IPS-20b (cell line): ENCODE measurements at regions not wholly inside any gene's neighbourhood (a gene's known extent, or its start where the extent isn't known, plus 50 kb on each side); places are given as distances from the start of the nearest gene placed in this dataset.
"Not testable (repeated sequence)": the region's sequence is repeated elsewhere in the genome, so short reads cannot be mapped to it uniquely, and the experiment has no call there.

Experiments
- H3K27ac ChIP-seq: one replicate; pipeline ENCODE4 v1.5.1; 2013; ENCODE audit warnings: low read length
- H3K27me3 ChIP-seq: 2 replicates; pipeline ENCODE4 v1.6.1; 2013; ENCODE audit warnings: mild to moderate bottlenecking, low read length, inconsistent platforms; ENCODE audit not compliant: insufficient read depth
- H3K36me3 ChIP-seq: 2 replicates; pipeline ENCODE4 v1.6.1; 2013; ENCODE audit warnings: low read depth, mild to moderate bottlenecking, inconsistent platforms, low read length, moderate library complexity; ENCODE audit not compliant: insufficient read depth
- H3K4me1 ChIP-seq: 2 replicates; pipeline ENCODE4 v1.6.1; 2013; ENCODE audit warnings: mild to moderate bottlenecking, control low read depth, inconsistent platforms, low read length, moderate library complexity; ENCODE audit not compliant: insufficient read depth
- H3K4me3 ChIP-seq: 2 replicates; pipeline ENCODE4 v1.5.1; 2013; ENCODE audit warnings: mild to moderate bottlenecking, low read length, inconsistent platforms
- H3K9ac ChIP-seq: 2 replicates; pipeline ENCODE4 v1.6.1; 2013; ENCODE audit warnings: low read depth, mild to moderate bottlenecking, inconsistent platforms, low read length, moderate library complexity
- H3K9me3 ChIP-seq: 2 replicates; pipeline ENCODE4 v1.6.1; 2013; ENCODE audit warnings: mild to moderate bottlenecking, low read depth, low read length, inconsistent platforms; ENCODE audit not compliant: insufficient read depth

- Histone ChIP-seq H3K9me3 (no peaks in the 10 kb centered on the region), H3K27me3 (no peaks in the 10 kb centered on the region), H3K4me3 (no peak overlapping the region), H3K4me1 (no peaks in the 10 kb centered on the region), H3K9ac (no peak overlapping the region), H3K36me3 (no peaks in the 10 kb centered on the region), H3K27ac (no peak overlapping the region)
Measured at GRCh38 chr4:147104768-147105167, 159.1 kb upstream of the TTC29 start.

GRCh38 chr4:147108409-147108808, 162.7 kb upstream of the TTC29 start:
- Histone ChIP-seq H3K27ac (no peak overlapping the region), H3K36me3 (no peaks in the 10 kb centered on the region), H3K9me3 (no peaks in the 10 kb centered on the region), H3K4me3 (no peak overlapping the region), H3K9ac (no peak overlapping the region), H3K27me3 (no peaks in the 10 kb centered on the region), H3K4me1 (no peaks in the 10 kb centered on the region)

- H3K27me3 ChIP-seq, result no peaks in the 10 kb centered on the region
- H3K4me3 ChIP-seq, result no peak overlapping the region
- no peaks in the 10 kb centered on the region for H3K36me3 ChIP-seq
- no peak overlapping the region for H3K9ac ChIP-seq
- H3K27ac ChIP-seq, result no peak overlapping the region
- H3K9me3 ChIP-seq, result no peaks in the 10 kb centered on the region
- no peaks in the 10 kb centered on the region for H3K4me1 ChIP-seq
Measured at GRCh38 chr4:147109800-147110199, 164.1 kb upstream of the TTC29 start.

- no peaks in the 10 kb centered on the region for H3K36me3 ChIP-seq
- H3K9ac ChIP-seq, result no peak overlapping the region
- H3K4me1 ChIP-seq, result no peaks in the 10 kb centered on the region
- no peaks in the 10 kb centered on the region for H3K9me3 ChIP-seq
- H3K27me3 ChIP-seq, result no peaks in the 10 kb centered on the region
- no peak overlapping the region for H3K4me3 ChIP-seq
- H3K27ac ChIP-seq, result no peak overlapping the region
Measured at GRCh38 chr4:147110473-147111367, 165.1 kb upstream of the TTC29 start.

GRCh38 chr4:147112196-147112595, 166.5 kb upstream of the TTC29 start:
- H3K9ac ChIP-seq, H3K9me3 ChIP-seq, H3K36me3 ChIP-seq, H3K27me3 ChIP-seq, H3K4me3 ChIP-seq, H3K4me1 ChIP-seq, H3K27ac ChIP-seq: not testable (repeated sequence)

- H3K36me3 ChIP-seq, result no peaks in the 10 kb centered on the region
- no peak overlapping the region for H3K4me3 ChIP-seq
- no peak overlapping the region for H3K27ac ChIP-seq
Measured at GRCh38 chr4:147117431-147117830, 171.8 kb upstream of the TTC29 start.

GRCh38 chr4:147118528-147118927, 172.9 kb upstream of the TTC29 start:
- no peaks in the 10 kb centered on the region for H3K36me3 ChIP-seq
- no peak overlapping the region for H3K9ac ChIP-seq
- no peak overlapping the region for H3K4me3 ChIP-seq
- no peaks in the 10 kb centered on the region for H3K9me3 ChIP-seq
- no peak overlapping the region for H3K27ac ChIP-seq
- no peaks in the 10 kb centered on the region for H3K4me1 ChIP-seq
- H3K27me3 ChIP-seq, result no peaks in the 10 kb centered on the region

More at GRCh38 chr4:147117431-147117830, 171.8 kb upstream of the TTC29 start:
- H3K9ac ChIP-seq, result no peak overlapping the region
- H3K4me1 ChIP-seq, result no peaks in the 10 kb centered on the region
- no peaks in the 10 kb centered on the region for H3K27me3 ChIP-seq
- no peaks in the 10 kb centered on the region for H3K9me3 ChIP-seq

- Histone ChIP-seq H3K4me1 (no peaks in the 10 kb centered on the region), H3K27ac (no peak overlapping the region), H3K9ac (no peak overlapping the region), H3K4me3 (no peak overlapping the region), H3K36me3 (no peaks in the 10 kb centered on the region), H3K9me3 (no peaks in the 10 kb centered on the region), H3K27me3 (no peaks in the 10 kb centered on the region)
Measured at GRCh38 chr4:147122685-147123084, 177.0 kb upstream of the TTC29 start.

GRCh38 chr4:147123146-147123545, 177.5 kb upstream of the TTC29 start:
- Histone ChIP-seq H3K36me3 (no peaks in the 10 kb centered on the region), H3K9ac (no peak overlapping the region), H3K4me1 (no peaks in the 10 kb centered on the region), H3K4me3 (no peak overlapping the region), H3K27me3 (no peaks in the 10 kb centered on the region), H3K9me3 (no peaks in the 10 kb centered on the region), H3K27ac (no peak overlapping the region)

- Histone ChIP-seq H3K36me3 (no peaks in the 10 kb centered on the region), H3K4me1 (no peaks in the 10 kb centered on the region), H3K9ac (no peak overlapping the region), H3K27me3 (no peaks in the 10 kb centered on the region), H3K4me3 (no peak overlapping the region), H3K9me3 (no peaks in the 10 kb centered on the region), H3K27ac (no peak overlapping the region)
Measured at GRCh38 chr4:147128787-147129186, 183.1 kb upstream of the TTC29 start.

GRCh38 chr4:147129687-147130086, 184.0 kb upstream of the TTC29 start:
- H3K4me3 ChIP-seq, result no peak overlapping the region
- H3K4me1 ChIP-seq, result no peaks in the 10 kb centered on the region
- no peaks in the 10 kb centered on the region for H3K27me3 ChIP-seq
- H3K9ac ChIP-seq, result no peak overlapping the region
- no peaks in the 10 kb centered on the region for H3K9me3 ChIP-seq
- no peaks in the 10 kb centered on the region for H3K36me3 ChIP-seq
- H3K27ac ChIP-seq, result no peak overlapping the region

GRCh38 chr4:147134536-147135210, 189.0 kb upstream of the TTC29 start:
- H3K4me1 ChIP-seq, result no peaks in the 10 kb centered on the region
- H3K27me3 ChIP-seq, result no peaks in the 10 kb centered on the region
- H3K27ac ChIP-seq, result no peak overlapping the region
- H3K36me3 ChIP-seq, result no peaks in the 10 kb centered on the region
- H3K4me3 ChIP-seq, result no peak overlapping the region
- H3K9ac ChIP-seq, result no peak overlapping the region
- no peaks in the 10 kb centered on the region for H3K9me3 ChIP-seq
